Kidney capillary endothelial cell (primary cell): ENCODE measurements at regions not wholly inside any gene's neighbourhood (a gene's known extent, or its start where the extent isn't known, plus 50 kb on each side); places are given as distances from the start of the nearest gene placed in this dataset.
"Not testable (repeated sequence)": the region's sequence is repeated elsewhere in the genome, so short reads cannot be mapped to it uniquely, and the experiment has no call there.

Experiments
- DNase-seq: peaks from one replicate; pipeline ENCODE4 v3.0.0-alpha.2; 2018; ENCODE audit warnings: low spot score

DNA sequence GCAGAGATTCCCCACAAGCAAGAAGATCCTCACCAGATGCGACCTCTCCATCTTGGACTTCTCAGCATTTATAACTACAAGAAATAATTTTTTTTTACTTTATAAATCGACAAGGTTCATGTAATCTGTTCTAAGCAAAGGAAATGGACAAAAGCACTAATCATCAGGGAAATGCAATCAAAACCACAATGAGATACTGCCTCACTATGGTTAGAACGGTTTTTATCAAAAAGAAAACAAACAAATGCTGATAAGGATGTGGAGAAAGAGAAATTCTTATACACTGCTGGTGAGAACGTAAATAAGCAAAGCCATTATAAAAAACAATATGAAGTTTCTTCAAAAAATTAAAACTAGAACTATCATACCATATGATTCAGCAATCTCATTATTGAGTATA is 1382.6 kb downstream of the ARAP2 start:
- no peak for DNase-seq

- DNase-seq: no peak
These were observed 1365.4 kb downstream of the ARAP2 start for GRCh38 chr4:34878961-34879360.

GRCh38 chr4:34880246-34880645 is 1364.1 kb downstream of the ARAP2 start:
- no peak for DNase-seq

- no peak for DNase-seq
These were observed 1352.4 kb downstream of the ARAP2 start for GRCh38 chr4:34891892-34892291.

DNA sequence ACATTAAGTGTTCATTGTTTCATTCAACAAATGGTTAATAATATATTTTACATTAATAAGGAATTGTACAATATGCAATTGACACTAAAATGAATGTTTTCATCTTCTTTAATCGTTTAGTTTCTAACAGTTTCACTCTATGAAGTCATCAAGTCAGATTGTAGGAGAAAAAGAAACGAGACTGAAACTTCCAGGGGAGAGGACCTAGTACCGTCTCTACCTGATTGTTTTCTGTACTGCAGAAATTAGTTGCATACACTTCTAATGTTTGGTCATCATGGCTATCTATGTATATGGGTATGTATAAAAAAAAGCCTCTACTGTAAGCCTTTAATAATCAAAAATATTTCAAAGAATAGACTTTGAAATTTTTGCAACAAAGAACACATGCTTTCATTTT is 1350.9 kb downstream of the ARAP2 start:
- no peak for DNase-seq

DNA sequence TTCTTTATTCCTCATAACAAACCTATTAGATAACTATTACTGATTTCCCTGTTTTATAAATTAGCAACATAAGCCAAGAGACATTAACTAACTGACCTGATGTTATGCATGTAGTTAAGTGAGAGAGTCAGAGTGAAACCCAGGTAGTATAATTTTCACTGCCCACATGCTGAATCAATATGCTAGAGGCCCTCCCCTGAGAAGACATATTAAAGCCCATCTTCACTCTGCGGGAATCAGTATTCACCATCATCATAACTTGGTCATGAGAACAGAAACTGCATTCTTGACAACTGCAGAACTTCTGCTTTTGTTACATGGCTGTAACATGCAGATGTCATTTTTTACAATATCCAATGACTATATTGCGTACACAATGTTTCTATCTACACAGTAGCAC is 1324.3 kb downstream of the ARAP2 start:
- no peak for DNase-seq

DNA sequence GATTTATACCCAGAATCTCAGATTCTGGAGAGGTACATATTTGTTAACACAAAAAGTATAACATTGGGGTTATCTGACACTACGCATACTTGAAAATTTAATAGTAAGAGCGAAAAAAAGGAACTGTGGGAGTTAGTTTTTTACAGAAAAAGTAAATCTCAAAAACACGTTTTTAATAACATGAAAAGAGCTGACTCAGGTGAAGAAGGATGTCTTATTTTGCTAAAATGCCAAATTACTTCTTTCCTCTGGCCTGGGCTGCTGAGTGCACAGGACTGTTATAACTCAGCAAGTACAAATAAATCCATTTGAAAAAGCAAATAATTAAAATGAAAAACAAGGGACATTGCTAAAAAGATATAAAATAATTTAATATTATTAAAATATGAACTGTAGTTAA is 1322.9 kb downstream of the ARAP2 start:
- DNase-seq: no peak

GRCh38 chr4:34922325-34922724 is 1322.0 kb downstream of the ARAP2 start:
- no peak for DNase-seq

DNA sequence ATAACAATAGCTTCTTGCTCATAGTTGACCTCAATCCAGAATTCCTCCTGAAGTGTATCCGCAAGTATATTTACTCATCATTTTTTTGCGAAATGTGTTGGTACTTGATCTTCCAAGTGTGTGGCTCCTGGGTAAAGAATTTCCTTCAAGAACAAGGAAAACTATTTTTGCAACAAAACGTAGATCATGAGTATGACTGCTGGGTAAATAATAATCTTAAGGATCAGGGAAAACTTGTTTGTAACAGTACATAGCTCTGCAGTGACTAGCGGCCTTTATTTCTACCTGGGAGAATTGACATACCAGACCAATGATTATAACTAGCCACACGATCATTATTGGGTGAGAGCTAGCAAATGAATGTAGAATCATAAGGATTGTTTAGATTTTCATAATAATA is 1311.7 kb downstream of the ARAP2 start:
- DNase-seq: no peak

- DNase-seq: no peak
These were observed 1308.6 kb downstream of the ARAP2 start for GRCh38 chr4:34935739-34936138.

GRCh38 chr4:34939073-34939472 is 1305.2 kb downstream of the ARAP2 start:
- DNase-seq: no peak

DNA sequence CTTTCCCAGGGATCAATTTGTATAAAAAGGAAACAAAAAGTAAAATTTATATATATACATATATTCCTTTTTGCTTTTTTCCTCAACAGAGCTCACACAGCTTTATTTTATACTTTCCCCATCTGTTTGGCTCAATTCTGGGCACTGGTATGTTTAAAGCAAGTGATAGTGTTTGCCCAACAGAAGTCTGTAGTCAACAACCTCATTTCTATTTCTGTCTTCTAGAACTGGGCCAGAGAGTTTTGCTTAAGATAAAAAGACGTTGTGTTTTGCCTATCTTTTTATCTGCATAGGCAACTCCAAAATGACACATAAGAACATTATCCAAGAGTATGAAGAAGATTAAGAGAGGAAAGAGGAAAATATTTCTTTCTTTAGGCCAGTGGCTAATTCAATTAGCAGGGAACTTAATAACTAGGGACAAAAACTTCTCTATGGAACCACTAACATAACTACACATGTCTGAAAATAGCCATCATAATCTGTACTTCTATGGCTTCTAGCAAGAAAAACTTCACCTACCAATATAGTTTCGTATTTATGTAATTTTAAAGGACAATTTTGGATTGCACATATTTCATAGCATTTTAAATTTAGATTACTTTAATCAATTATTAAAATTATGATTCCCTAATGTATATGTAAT is 1300.5 kb downstream of the ARAP2 start:
- DNase-seq: no peak

- no peak for DNase-seq
These were observed 1293.4 kb downstream of the ARAP2 start for GRCh38 chr4:34950926-34951325.

DNA sequence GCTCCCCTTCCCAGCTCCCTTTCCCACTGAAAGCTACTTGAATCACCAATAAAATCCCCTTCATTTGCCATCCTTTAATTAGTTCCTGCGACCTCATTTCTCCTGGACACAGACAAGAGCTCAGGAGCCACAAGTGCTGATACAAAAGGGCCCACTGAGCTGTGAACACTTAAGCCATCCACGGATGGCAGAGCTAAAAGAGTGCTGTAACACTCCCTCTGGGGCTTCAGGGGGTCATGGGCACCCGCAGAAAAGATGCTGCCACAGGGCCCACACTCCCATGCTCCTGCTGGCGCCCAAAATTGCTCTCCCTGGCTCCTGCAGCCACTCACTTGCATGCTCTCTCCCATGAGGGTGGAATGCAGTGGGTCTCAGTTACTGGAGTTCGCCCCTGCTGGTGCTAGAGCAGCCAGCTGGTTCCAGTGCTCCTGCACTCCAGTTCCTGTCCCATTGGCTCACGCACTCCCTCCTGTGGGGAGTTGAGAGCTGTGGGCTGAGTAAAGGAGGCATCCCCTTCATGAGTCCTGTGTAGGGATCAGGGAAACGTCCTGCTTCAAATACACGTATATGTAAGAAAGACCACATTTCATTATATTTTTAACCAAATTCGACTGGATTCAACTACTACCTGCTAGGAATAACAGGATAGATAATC is 1291.0 kb downstream of the ARAP2 start:
- no peak for DNase-seq

DNA sequence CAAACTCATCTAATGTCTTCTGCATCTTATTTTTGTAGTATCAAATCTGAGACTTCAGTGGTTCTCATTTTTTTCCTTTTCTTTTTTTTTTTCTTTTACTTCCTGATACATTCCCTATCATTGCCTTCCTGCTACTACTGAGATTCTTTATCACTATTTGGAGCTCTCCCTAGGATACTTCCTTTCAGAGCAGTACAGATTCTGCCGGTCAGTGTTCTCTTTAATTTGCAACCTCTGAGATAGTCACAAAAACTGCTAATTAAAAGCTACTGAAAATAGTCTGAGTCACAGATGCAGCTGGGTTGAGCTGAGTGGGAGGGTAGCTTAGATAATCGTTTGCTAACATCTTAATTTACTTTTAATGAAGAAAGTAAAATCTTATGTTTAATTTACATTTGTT is 1279.7 kb downstream of the ARAP2 start:
- no peak for DNase-seq

GRCh38 chr4:34972189-34972588 is 1272.1 kb downstream of the ARAP2 start:
- DNase-seq: no peak

DNA sequence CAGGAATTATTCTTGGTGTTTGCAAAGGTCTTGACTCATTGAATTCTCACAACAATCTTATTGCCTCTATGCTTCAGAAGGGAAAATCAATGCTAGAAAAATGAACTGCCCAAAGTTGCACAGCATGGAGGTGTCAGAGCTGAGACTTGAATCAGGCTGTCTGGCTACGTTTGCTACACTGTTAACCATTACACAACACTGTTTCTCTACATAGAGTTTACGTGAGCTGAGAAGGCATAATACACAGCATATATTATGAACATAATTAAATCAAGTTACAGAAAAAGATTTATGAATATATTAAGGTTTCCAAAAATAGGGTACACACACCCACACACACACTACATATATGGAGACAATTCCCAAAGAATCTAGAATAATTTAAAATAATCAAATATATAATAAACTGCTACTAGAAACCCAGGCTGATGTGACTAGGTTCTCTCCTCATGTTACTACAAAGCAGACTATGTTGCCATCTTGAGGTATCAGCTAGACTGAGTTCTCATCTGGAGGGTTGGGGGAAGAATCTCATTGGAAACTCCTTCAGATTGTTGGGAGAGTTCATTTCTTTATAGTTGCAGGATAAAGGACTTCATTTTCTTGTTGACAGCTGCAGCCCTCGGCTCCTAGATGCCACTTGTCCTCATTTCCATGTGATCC is 1270.5 kb downstream of the ARAP2 start:
- DNase-seq: no peak

DNA sequence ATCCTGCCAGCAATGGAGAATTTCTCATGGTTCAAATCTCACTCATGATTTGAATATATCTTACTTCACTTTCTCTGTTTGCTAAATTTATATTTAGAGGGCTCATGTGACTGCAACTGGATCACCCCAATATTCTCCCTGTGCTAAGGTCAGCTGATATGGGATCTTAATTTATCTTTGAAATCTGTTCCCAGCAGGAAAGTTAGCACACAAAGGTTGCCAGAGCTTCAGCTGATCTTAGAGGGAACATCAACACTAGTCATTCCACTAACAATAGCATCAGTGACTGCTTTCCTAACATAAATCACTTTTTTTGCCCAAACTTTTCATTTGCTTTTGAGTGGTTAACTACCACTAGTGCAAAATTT is 1270.0 kb downstream of the ARAP2 start:
- DNase-seq: no peak

GRCh38 chr4:35021222-35021621 is 1223.1 kb downstream of the ARAP2 start:
- not testable (repeated sequence) for DNase-seq

- no peak for DNase-seq
These were observed 1219.0 kb downstream of the ARAP2 start for GRCh38 chr4:35025152-35025834.

DNA sequence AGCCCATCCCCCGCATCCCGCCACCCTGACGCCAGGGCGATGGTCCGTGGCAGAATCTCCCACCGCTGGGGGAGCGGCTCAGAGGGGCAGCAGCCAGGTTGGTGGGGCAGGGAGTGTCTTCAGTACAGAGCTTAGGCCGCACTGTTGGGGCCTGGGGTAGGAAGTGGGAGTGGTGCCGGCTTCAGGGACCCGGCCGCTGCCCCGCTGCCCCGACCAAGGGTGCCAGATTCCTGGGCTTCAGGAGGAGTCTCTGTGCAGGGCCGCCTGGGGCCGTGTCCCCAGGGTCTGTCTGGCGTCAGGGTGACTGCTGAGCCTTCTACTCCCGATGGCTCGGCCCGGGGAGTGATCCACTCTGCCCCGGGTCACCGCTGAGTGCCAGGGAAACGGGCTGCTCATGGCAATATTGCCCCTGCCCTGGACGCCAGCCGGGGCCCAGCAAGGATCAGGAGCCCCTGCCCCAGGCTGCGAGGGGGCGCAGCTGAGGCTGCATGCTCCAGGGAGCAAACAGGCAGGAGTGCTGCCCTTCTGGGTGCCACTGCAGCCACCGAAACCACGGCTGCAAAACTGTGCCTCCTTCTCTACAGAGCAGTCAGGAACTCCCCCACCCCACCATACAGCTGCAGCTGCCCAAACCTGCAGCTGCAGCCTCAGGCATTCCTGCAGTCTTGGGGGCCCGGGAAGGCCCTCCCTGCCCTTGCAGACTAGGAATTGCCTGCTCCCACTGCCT is 1206.1 kb downstream of the ARAP2 start:
- DNase-seq: no peak

DNA sequence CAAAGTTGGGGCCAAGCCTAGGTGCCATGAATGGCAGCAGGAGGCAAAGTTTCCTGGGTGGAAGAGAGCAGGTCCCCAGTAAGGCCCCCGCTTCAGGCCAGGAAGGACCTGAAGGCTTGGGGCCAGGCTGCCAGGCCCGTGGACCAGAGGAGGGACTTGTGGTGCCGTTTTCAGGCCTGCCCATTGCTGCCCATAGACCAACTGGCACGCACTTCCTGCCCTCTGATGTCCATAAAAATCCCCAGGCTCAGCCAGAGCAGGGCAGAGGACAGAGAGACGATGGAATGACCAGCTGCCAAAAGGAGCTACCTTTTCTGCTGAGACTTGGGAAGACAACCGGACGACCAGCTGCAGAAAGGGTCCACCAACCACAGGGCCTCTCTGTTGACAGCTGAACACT is 1205.5 kb downstream of the ARAP2 start:
- DNase-seq: no peak
